ENCODE measurements at regions not wholly inside any gene's neighbourhood (a gene's known extent, or its start where the extent isn't known, plus 50 kb on each side); places are given as distances from the start of the nearest gene placed in this dataset.

DNA sequence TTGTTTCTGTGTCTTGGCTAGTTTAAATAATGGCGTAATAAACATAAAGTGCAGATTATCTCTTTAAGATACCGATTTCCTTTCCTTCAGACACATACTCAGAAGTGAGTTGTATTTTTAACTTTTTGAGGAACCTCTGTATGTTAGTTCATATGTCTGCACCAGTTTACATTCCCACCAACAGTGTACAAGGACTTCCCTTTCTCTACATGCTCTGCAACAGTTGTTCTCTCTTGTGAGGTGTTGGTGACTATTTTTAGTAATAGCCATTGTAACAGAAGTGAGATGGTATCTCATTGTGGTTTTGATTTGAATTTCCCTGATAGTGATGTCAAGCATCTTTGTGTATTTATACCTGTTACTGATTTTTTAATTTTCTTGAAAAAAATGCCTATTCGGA lies 418.6 kb downstream of the UQCRFS1 start:
- DNase-seq (ENCODE audit: low read depth in 3 of 3, low spot score in 2 of 3) = no peak

GRCh38 chr19:28793391-28794168 lies 419.4 kb downstream of the UQCRFS1 start:
- DNase-seq (ENCODE audit: low read depth in 3 of 3, low spot score in 2 of 3) = no peak

- no peak for DNase-seq (ENCODE audit: low read depth in 3 of 3, low spot score in 2 of 3)
Observed at GRCh38 chr19:28785971-28786370, 427.0 kb downstream of the UQCRFS1 start.

DNA sequence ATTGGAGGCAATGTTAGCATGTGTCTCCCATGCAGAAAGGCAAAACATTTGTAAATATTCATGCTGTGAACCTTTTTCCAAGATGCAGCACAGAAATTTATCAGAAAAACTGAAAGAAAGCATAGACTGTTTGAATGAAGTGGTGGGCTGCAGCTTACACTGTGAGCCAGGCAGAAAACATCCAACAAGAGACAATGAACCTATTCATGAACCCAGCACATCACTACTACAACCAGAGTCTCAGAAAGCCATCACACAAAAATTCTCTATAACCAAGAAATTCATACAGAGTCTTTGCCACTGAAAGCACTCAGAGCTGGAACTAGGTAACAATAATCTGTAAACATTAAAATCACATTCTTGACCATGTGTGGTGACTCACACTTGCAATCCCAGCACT lies 448.9 kb downstream of the UQCRFS1 start:
- no peak for DNase-seq (ENCODE audit: low read depth in 3 of 3, low spot score in 2 of 3)

- DNase-seq (ENCODE audit: low read depth in 3 of 3, low spot score in 2 of 3) = no peak
Observed at GRCh38 chr19:28746478-28746877, 466.5 kb downstream of the UQCRFS1 start.

- no peak for DNase-seq (ENCODE audit: low read depth in 3 of 3, low spot score in 2 of 3)
Observed at GRCh38 chr19:28744943-28745342, 468.0 kb downstream of the UQCRFS1 start.

GRCh38 chr19:28744014-28744413 lies 468.9 kb downstream of the UQCRFS1 start:
- DNase-seq (ENCODE audit: low read depth in 3 of 3, low spot score in 2 of 3) = no peak

GRCh38 chr19:28737021-28737895 lies 475.7 kb downstream of the UQCRFS1 start:
- DNase-seq (ENCODE audit: low read depth in 3 of 3, low spot score in 2 of 3) = peak in 1 of 3 donors; percentile 44

DNA sequence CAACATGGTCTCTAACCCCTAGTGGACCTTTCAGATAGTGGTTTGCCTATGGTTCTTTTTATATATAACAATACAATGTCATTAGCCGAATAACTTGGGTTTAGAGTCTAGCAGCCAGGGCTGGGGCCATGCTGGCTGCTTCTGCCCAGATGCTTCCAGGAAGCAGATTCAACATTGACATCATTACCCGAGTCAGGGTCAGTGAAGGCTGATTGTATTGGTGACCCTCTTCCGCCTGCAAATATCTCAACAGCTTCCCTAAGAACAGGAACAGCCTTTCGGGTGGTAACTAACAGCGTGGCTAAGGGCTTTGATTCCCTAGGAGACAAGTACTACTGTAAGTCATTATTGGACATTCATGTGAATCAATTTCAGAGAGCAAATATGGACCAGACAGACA lies 476.4 kb downstream of the UQCRFS1 start:
- no peak for DNase-seq (ENCODE audit: low read depth in 3 of 3, low spot score in 2 of 3)

DNA sequence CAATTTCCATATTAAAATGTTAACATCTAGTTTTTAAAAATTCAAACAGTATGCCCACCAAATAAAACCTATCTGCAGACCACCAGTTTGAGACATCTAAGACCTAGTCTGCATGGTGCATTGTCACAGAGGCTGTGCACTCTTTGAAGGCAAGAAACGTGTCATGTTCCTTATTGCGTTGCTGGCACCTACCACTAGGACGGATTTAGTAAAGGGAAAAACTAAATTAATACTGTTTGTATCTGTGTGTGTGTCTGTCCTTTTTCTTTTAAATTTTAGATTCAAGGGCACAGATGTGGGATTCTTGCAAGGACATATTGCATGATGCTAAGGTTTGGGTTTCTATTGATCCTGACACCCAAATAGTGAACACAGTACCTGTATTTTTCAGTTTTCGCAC lies 481.4 kb downstream of the UQCRFS1 start:
- DNase-seq (ENCODE audit: low read depth in 3 of 3, low spot score in 2 of 3) = no peak

- DNase-seq (ENCODE audit: low read depth in 3 of 3, low spot score in 2 of 3) = no peak
Observed at GRCh38 chr19:28730791-28731512, 482.0 kb downstream of the UQCRFS1 start.

GRCh38 chr19:28727480-28728159 lies 485.3 kb downstream of the UQCRFS1 start:
- no peak for DNase-seq (ENCODE audit: low read depth in 3 of 3, low spot score in 2 of 3)

DNA sequence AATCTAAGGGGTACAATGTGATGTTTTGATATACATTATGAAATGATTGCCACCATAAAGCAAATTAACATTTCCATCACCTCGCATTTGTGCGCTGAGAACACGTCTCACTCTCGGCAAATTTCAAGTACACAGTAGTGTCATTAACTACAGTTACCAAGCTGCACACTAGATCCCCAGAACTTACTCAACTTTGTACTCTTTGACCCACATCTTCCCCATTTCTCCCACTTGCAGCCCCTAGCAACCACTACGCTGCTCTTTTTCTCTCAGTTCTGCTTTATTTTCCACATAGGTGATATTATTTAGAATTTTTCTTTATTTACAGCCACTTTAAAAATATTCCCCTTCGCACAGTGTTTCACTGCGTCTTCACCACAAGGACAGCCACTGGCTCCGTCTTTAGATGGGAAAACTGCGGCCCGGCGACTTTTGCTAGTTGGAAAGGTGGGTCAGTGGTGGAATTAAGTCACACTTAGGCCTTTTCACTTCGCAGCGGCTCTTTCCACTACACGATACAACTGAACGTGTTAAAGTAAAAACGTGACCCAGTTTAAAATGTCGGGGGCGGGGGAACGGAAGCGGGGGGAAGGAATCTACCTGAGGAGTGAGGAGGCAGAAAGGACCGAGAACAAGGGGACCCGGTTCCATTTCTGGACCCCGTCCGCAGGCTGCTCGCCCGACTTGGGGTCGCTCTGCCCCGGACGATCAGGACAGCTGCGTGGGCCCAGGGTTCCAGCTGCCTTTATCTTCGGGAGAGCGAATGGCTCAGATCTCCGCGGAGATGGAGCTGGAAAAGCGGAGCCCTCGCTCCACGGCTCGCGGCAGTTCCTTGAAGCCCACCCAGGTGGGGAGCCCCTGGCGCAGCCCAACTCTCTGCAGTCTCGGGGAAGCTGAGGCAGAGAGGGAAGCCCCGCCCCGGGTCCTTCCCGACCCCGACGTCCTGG lies 486.1 kb downstream of the UQCRFS1 start:
- DNase-seq (ENCODE audit: low read depth in 3 of 3, low spot score in 2 of 3) = no peak

GRCh38 chr19:28718909-28719308 lies 494.0 kb downstream of the UQCRFS1 start:
- DNase-seq (ENCODE audit: low read depth in 3 of 3, low spot score in 2 of 3) = no peak

- DNase-seq (ENCODE audit: low read depth in 3 of 3, low spot score in 2 of 3) = no peak
Observed at GRCh38 chr19:28715157-28715556, 497.8 kb downstream of the UQCRFS1 start.

DNA sequence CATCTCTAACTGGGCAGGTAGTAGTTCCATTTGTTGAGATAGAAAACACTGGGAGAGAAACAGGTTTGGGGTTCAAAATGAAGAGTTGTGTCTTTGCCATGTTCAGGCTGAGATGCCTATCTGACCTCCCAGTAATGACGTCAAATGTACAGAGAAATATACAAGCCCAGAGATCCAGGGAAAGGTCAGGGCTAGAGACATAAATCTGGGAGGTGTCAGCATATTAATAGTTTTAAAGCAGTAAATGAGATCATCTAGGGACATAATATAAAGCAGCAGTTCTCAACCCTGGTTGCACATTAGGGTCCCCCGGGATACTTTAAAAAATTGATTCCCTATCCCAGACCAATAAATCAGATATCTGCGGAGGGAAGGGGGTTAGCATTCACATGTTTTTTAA lies 501.5 kb downstream of the UQCRFS1 start:
- DNase-seq (ENCODE audit: low read depth in 3 of 3, low spot score in 2 of 3) = no peak

DNA sequence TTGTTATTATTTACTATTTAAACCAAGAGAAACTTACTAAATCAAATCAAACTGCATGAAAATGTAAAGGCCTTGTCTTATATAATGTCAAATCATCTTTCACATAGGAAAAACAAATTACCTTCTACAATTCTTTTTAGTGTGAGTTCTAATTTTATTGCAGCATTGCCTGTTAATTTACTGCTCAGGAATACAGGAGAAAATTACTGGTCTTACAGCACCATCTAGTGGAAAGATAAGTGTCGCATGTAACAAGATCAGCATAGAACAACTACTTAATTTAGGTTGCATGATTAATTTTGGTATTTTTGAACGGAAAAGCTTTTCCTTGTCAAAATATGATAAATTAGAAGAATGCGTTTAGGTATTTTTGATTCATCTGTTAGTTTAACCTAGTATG lies 502.7 kb downstream of the UQCRFS1 start:
- DNase-seq (ENCODE audit: low read depth in 3 of 3, low spot score in 2 of 3) = peak; percentile 47 to 56 (median 53)

DNA sequence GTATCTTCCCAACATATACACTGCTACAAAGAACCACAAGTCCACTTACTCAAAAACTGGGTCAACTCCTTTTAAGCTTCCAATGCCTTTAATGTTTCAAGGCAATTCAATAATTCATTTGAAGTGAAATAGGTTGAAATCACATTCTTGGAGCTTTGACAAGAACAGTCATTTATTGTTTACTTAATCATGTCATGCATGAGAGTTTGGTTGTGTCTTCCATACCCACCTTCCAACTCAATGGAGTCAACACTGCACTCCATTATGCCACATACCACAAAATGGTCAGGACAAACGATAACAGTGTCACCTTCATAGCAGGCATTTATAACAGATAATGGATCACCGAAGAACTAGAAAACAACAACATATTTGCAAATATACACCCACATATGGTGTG lies 506.3 kb downstream of the UQCRFS1 start:
- DNase-seq (ENCODE audit: low read depth in 3 of 3, low spot score in 2 of 3) = no peak

- DNase-seq (ENCODE audit: low read depth in 3 of 3, low spot score in 2 of 3) = no peak
Observed at GRCh38 chr19:28705008-28705407, 507.9 kb downstream of the UQCRFS1 start.
